ENCODE measurements at regions not wholly inside any gene's neighbourhood (a gene's known extent, or its start where the extent isn't known, plus 50 kb on each side); places are given as distances from the start of the nearest gene placed in this dataset.
"Not testable (repeated sequence)": the region's sequence is repeated elsewhere in the genome, so short reads cannot be mapped to it uniquely, and the experiment has no call there.

GRCh38 chr5:82445726-82446335 lies 167.7 kb upstream of the RPS23 start:
- no peak for DNase-seq

GRCh38 chr5:82439750-82440445 lies 161.7 kb upstream of the RPS23 start:
- no peak for DNase-seq

GRCh38 chr5:82437565-82437964 lies 159.4 kb upstream of the RPS23 start:
- not testable (repeated sequence) for DNase-seq

GRCh38 chr5:82436291-82436690 lies 158.1 kb upstream of the RPS23 start:
- DNase-seq: no peak

- not testable (repeated sequence) for DNase-seq
These were observed 156.8 kb upstream of the RPS23 start for GRCh38 chr5:82434696-82435660.

GRCh38 chr5:82426464-82427154 lies 148.5 kb upstream of the RPS23 start:
- DNase-seq: no peak

- DNase-seq: no peak
These were observed 147.4 kb upstream of the RPS23 start for GRCh38 chr5:82425591-82425990.

GRCh38 chr5:82424211-82424610 lies 146.1 kb upstream of the RPS23 start:
- no peak for DNase-seq

GRCh38 chr5:82422751-82423181 lies 144.6 kb upstream of the RPS23 start:
- DNase-seq: no peak

GRCh38 chr5:82422001-82422740 lies 144.0 kb upstream of the RPS23 start:
- DNase-seq: no peak

GRCh38 chr5:82421119-82421518 lies 143.0 kb upstream of the RPS23 start:
- no peak for DNase-seq

- not testable (repeated sequence) for DNase-seq
These were observed 142.4 kb upstream of the RPS23 start for GRCh38 chr5:82420524-82420923.

- no peak for DNase-seq
These were observed 141.6 kb upstream of the RPS23 start for GRCh38 chr5:82419559-82420332.

- no peak for DNase-seq
These were observed 140.4 kb upstream of the RPS23 start for GRCh38 chr5:82418608-82418950.

GRCh38 chr5:82417776-82418607 lies 139.8 kb upstream of the RPS23 start:
- DNase-seq: no peak

GRCh38 chr5:82416512-82416911 lies 138.4 kb upstream of the RPS23 start:
- DNase-seq: no peak

GRCh38 chr5:82414041-82414388 lies 135.9 kb upstream of the RPS23 start:
- DNase-seq: no peak

- DNase-seq: no peak
These were observed 135.3 kb upstream of the RPS23 start for GRCh38 chr5:82413302-82414040.
